A673 (cell line): ENCODE measurements at regions not wholly inside any gene's neighbourhood (a gene's known extent, or its start where the extent isn't known, plus 50 kb on each side); places are given as distances from the start of the nearest gene placed in this dataset.

ENCODE experiments used
- EZH2 ChIP-seq: fragments of 200-600 bp; sonication (generic); IDR thresholded peaks from 2 replicates; pipeline ENCODE4 v1.6.1; 2017; ENCODE audit warnings: borderline replicate concordance, low read depth, mild to moderate bottlenecking, mixed read lengths, antibody characterized with exemption, low read length; ENCODE audit not compliant: poor library complexity, severe bottlenecking
- TF ChIP-seq, protein P1 (sequence below): fragments of 300-800, 200-600 bp; sonication (generic); conservative IDR thresholded peaks from 2 replicates; pipeline ENCODE4 v1.5.1; 2017; ENCODE audit warnings: low read depth, mild to moderate bottlenecking, antibody characterized with exemption, low read length, moderate library complexity, mixed read lengths

DNA sequence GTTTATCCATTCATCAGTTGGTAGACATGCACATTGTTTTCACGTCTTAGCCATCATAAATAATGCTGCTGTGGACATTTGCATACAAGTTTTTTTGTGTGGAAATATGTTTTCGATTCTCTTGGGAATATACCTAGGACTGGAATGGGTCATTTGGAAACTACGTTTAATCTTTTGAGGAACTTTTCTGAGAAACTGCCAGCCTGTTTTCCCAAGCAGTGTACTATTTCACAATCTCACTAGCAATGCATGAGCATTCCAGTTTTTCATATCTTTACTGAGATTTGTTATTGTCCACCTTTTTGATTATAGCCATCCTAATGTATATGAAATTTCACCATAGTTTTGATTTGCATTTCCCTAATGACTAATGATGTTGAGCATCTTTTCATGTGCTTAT is 95.7 kb upstream of the JAZF1 start:
- TF ChIP-seq, protein P1, sequence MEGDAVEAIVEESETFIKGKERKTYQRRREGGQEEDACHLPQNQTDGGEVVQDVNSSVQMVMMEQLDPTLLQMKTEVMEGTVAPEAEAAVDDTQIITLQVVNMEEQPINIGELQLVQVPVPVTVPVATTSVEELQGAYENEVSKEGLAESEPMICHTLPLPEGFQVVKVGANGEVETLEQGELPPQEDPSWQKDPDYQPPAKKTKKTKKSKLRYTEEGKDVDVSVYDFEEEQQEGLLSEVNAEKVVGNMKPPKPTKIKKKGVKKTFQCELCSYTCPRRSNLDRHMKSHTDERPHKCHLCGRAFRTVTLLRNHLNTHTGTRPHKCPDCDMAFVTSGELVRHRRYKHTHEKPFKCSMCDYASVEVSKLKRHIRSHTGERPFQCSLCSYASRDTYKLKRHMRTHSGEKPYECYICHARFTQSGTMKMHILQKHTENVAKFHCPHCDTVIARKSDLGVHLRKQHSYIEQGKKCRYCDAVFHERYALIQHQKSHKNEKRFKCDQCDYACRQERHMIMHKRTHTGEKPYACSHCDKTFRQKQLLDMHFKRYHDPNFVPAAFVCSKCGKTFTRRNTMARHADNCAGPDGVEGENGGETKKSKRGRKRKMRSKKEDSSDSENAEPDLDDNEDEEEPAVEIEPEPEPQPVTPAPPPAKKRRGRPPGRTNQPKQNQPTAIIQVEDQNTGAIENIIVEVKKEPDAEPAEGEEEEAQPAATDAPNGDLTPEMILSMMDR: no peak
- no peak for TF ChIP-seq EZH2
